ENCODE measurements at regions not wholly inside any gene's neighbourhood (a gene's known extent, or its start where the extent isn't known, plus 50 kb on each side); places are given as distances from the start of the nearest gene placed in this dataset.
A peak's percentile ranks its signal among the peaks of the same experiment; 100 is the strongest.

GRCh38 chr1:193733674-193734073, 547.3 kb upstream of the B3GALT2 start:
- DNase-seq (no peak), ATAC-seq (no peak)
- intact Hi-C loops (cut with DNase I): no loop called here

DNA sequence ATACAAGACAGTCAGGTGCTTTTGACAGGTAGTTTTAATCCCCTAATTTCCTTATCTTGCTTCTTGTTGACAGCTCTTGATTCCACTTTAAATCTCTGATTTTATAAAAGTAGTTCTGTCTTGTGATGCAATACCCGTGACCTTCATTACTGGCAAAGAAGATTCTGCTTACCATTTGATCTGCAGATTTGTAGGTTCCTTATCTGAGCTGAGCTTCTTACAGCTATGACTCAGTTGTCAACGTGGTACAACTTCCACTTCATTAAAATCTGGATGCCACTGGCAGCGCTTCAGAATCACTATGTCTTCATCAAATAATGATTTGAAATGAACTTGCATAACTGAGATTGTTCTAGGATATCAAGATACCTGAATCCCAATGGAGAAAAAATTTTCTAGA, 543.6 kb upstream of the B3GALT2 start:
- DNase-seq (peak; percentile 19), ATAC-seq (peak in 1 of 2 donors; percentile 97)
- intact Hi-C loops (cut with DNase I): no loop called here

DNA sequence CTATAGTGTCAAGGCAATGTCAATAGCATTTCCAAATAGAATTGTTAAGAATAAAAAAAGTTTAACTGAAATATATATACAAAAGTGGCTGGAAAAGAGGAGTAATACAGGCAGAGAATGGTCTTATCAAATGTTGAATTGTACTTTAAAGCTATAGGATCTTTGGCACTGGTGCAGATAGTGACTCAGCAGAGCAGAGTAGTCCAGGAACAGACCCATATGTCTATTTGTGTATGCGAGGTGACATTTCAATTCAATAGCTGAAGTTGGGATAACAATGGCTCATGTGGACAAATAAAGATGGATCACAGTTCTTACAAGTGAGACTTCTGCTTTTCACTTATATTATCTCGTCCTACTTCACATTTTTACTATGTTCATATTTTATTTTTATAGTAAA, 543.0 kb upstream of the B3GALT2 start:
- DNase-seq (no peak), ATAC-seq (peak in 1 of 2 donors; percentile 19)
- intact Hi-C loops (cut with DNase I): no loop called here

DNA sequence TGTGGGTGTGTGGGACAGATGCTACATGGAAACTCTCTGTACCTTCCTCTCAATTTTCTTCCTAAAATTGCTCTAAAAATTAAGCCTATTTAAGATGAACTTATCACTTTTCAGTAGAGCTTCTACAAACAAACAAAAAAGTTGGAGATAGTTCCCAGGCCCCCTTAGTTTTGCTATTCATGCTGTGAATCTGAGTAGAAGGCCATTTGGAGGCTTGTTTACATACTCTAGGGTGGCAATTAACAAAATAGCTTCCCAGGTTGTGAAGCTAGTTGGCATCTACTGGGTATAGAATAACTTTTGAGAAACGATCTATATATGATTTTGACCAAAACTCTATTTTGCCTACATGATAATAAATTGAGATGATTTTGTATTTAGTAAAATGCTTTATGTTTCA, 541.4 kb upstream of the B3GALT2 start:
- intact Hi-C loops (cut with DNase I): no loop called here

GRCh38 chr1:193726722-193727121, 540.3 kb upstream of the B3GALT2 start:
- DNase-seq (no peak), ATAC-seq (no peak)
- intact Hi-C loops (cut with DNase I): no loop called here

More for the DNA sequence above, 541.4 kb upstream of the B3GALT2 start:
- ATAC-seq (no peak), DNase-seq (no peak)

DNA sequence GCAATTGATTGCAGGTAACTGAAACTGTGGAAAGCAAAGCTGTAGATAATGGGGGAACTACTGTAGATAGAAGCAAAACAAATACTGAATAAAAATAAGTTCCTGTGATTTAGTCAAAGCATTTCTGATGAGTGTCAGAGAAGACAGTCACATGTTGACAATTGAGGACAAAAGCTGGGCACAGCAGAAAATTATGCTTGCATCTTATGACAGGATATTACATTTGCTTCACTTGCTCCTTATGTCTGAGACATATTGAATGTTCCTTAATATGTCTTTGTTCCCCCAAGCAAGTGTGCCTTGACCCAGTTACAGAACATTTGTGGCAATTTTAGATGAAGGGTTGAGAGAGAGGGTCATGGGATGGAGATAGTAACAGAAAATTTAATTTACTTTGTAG, 526.0 kb upstream of the B3GALT2 start:
- intact Hi-C loops (cut with DNase I): no loop called here
- DNase-seq: no peak
- no peak for ATAC-seq

DNA sequence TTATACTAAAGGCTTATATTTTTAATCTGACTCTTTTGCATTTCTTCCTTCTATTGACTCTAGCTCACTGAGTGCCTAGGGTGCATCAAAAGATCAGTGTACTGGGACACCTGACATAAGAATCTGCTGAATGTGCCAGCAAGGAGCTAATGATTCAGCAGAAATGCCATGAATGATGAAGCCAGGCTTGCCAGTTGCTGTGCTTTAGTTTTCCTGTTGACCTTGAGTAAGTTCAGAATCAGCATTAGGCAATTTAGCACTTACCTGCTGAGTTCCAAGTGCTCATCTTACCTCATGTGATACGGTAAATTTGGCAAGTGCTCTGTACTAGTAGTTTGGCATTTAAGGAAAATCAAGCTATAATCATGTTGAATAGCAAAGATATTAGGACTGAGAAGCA, 523.2 kb upstream of the B3GALT2 start:
- intact Hi-C loops (cut with DNase I): no loop called here
- ATAC-seq (no peak), DNase-seq (no peak)

DNA sequence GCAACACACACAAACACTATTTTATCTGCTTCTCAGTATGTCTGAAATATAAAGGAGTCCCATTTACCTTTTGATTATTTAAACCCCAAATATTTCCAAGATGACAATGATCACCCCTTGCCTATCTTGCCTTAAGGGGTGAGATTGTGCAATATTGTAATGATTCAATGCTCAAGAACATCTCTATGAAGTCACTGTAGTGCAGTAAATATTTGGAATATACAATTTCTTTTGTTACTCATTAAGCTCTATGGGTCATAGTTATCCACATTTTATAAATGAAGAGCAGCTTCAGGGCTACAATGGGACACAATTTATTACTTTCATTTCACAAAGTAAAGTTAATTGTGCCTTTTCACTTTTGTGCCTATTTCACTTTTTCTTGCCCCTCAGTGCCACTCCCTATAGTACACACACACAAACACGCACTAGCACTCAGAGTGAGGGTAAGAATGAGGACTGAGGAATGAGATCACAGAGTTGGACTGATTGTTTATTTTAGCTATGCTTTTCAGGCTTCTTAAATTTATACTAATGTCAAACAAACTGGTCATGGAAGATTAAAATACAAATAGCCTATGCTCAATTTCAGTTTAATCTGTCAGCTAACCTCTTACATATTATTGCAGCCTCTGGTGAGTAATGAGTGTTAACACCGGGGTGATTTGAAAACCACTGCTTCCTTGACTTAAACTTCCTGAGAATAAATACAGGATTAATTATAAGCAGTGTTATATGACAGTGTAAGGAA, 521.0 kb upstream of the B3GALT2 start:
- ATAC-seq: no peak
- intact Hi-C loops (cut with DNase I): no loop called here
- DNase-seq: no peak

GRCh38 chr1:193706766-193707165, 520.4 kb upstream of the B3GALT2 start:
- intact Hi-C loops (cut with DNase I): no loop called here
- ATAC-seq (no peak), DNase-seq (no peak)

DNA sequence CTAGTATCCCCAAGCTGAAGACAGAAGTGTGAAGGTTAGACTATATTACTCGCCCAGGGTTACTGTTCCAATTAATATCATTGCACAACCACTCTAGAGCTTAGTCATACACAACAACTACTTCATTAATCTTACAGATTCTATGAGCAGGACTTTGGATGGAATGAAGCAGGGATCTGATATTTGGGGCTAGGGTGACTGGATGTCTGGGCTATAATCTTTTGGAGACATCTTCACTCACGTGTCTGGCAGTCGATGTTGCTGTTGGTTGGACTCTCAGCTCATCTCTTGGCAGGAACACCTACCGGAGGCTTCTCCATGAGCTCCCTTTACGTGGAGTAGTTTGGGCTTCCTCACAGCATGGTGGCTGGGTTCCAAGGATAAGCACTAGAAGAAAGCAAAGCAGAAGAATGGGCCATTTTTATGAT, 519.2 kb upstream of the B3GALT2 start:
- peak in 1 of 2 donors; percentile 38 for ATAC-seq
- intact Hi-C loops (cut with DNase I): no loop called here
- DNase-seq: no peak

DNA sequence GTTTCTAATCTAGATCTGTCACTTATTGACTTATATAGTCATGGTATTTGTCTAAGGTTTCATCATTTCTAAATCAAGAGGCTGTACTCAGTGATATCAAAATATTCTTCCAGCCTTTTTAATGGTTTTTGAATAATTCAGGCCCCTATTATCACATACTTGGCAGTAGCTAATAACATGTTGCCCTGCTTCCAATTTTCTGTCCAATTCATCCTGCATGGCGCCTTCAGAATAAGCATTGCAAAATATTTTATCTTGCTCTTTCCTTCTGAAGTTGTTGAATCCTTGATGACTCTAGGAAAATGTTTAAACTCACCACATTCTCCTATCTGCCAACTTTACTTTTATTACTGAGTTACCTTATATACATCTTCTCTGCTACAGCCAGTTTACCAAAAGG, 517.2 kb upstream of the B3GALT2 start:
- ATAC-seq (peak in 1 of 2 donors; percentile 63), DNase-seq (no peak)
- intact Hi-C loops (cut with DNase I): no loop called here

- intact Hi-C loops (cut with DNase I): no loop called here
- ATAC-seq (no peak), DNase-seq (no peak)
Measured at GRCh38 chr1:193703121-193703520, 516.7 kb upstream of the B3GALT2 start.

- intact Hi-C loops (cut with DNase I): no loop called here
- ATAC-seq (no peak), DNase-seq (no peak)
Measured at GRCh38 chr1:193701759-193702158, 515.3 kb upstream of the B3GALT2 start.

GRCh38 chr1:193700710-193701355, 514.4 kb upstream of the B3GALT2 start:
- DNase-seq (no peak), ATAC-seq (peak; percentile 38 to 85)
- intact Hi-C loops (cut with DNase I): no loop called here

DNA sequence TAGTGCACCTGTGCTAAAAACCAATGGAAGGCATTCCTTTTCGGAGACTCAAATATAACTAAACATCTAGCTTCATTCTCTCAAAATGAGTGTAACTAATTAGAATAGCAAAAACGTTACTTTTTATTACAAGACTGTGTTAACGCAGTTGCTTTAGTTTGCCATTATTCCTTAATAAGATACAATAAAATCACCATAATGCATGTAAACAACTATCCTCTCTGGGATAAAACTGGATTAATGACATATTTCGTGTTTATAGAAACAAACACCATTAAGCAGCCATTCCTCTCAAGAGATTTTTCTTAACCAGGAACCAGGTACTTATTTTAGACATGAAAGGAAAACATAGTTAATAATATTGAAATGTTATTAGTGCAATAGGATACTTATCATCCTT, 512.8 kb upstream of the B3GALT2 start:
- intact Hi-C loops (cut with DNase I): no loop called here
- DNase-seq: no peak
- no peak for ATAC-seq

GRCh38 chr1:193697776-193698175, 511.4 kb upstream of the B3GALT2 start:
- ATAC-seq: no peak
- DNase-seq: no peak
- intact Hi-C loops (cut with DNase I): no loop called here

GRCh38 chr1:193697115-193697762, 510.8 kb upstream of the B3GALT2 start:
- ATAC-seq (no peak), DNase-seq (no peak)
- intact Hi-C loops (cut with DNase I): no loop called here

DNA sequence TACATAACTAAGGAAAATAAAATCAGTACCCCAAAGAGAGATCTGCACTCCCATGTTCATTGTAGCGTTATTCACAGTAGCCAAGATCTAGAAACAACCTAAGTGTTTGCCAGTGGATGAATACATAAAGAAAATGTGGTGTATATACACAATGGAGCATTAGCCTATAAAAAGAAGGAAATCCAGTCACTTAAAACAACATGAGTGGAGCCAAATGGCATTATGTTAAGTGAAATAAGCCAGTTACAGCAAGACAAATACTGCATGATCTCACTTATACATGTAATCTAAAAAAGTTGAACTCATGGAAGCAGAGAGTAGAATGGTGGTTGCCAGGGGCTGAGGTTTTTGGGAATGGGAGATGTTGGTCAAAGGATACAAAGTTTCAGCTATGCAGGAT, 508.3 kb upstream of the B3GALT2 start:
- no peak for ATAC-seq
- intact Hi-C loops (cut with DNase I): no loop called here
- DNase-seq: no peak

DNA sequence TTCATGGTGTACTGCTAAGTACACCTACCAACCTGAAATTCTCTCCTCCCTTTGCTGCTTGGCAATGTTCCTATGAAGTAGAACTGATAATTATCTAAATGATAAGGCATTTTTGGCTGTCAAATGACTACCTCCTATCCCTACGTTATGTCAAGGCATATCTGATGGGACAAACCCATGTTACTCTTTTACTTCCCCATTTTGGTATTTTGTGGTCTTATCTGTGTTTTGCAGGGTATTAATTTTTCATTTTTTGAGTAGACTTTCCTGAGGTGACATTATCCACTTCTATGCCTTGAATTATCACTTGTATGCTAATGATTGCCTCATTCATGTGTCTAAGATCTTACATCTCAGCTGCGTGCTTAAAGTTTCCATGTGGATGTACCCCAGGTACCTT, 499.6 kb upstream of the B3GALT2 start:
- ATAC-seq: no peak
- no peak for DNase-seq
- intact Hi-C loops (cut with DNase I): no loop called here

DNA sequence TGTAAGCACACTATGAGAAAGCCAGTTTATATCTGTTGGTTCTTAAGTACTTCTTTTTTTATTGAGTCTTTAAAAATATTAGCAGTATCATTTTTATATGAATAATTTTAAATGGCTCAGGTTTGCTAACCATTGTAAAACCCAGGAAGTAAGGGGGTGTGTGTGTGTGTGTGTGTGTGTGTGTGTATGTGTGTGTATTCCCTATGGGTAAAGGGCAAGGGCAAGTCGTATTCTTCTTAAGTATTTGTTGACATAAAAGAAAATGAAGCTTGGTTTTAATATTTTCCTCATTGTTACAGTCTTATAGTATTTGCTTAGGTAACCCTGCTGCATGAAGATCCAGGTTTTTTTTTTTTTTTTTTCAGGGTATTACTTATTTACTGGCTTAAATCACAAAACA, 495.0 kb upstream of the B3GALT2 start:
- no peak for DNase-seq
- ATAC-seq: no peak
- intact Hi-C loops (cut with DNase I): no loop called here

DNA sequence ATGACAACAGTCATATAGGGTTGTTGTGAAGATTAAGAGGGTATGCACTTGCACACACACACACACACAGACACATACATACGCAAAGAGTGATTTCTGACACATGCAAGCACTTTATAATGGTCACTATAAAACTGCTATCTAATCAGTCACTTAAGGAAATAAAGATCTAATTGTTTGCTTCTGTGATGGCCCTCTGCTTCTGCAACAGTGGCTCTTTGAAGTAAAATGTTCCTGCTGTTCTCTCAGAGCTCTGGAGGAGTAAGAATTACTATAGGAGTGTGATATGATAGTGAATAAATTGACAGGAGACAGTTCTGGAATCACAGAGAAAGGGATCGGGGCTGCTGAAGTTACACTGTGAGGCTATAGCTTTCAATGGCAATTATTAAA, 494.5 kb upstream of the B3GALT2 start:
- ATAC-seq (no peak), DNase-seq (no peak)
- intact Hi-C loops (cut with DNase I): no loop called here

Measured in left cardiac atrium (tissue), 4 donors.